Psoas muscle (tissue), 7 donors: ENCODE measurements at regions not wholly inside any gene's neighbourhood (a gene's known extent, or its start where the extent isn't known, plus 50 kb on each side); places are given as distances from the start of the nearest gene placed in this dataset.

Experiments used
- ATAC-seq, 4 donors: fragments of 200-7000 bp; cut with Tn5 transposase; one replicate each; pipeline ENCODE4 v1.9.1; 2020; ENCODE audit warnings: moderate library complexity in 3 of 4, mild to moderate bottlenecking in 2 of 4
- DNase-seq, 2 donors: peaks; one replicate each; pipeline ENCODE4 v3.0.0-alpha.2; 2020
- H3K27ac ChIP-seq: fragments of 200-600 bp; one replicate; pipeline ENCODE4 v1.8.0; 2022
- H3K27me3 ChIP-seq, 3 donors: fragments of 200-600 bp in 1 of 3; one replicate each; pipeline versions ENCODE4 v1.6.1 to v1.8.0; 2013 to 2022; ENCODE audit warnings: low read length in 2 of 3, mild to moderate bottlenecking in 2 of 3, moderate library complexity in 1 of 3; ENCODE audit not compliant: insufficient read depth in 3 of 3
- H3K36me3 ChIP-seq, 2 donors: fragments of 200-600 bp in 1 of 2; one replicate each; pipeline versions ENCODE4 v1.6.1 to v1.8.0; 2013 to 2022; ENCODE audit warnings: low read depth in 1 of 2, mild to moderate bottlenecking in 1 of 2, moderate library complexity in 1 of 2; ENCODE audit not compliant: insufficient read depth in 1 of 2
- H3K4me1 ChIP-seq: fragments of 200-600 bp; one replicate; pipeline ENCODE4 v1.8.0; 2022
- H3K4me3 ChIP-seq: fragments of 200-600 bp; one replicate; pipeline ENCODE4 v1.8.0; 2022; ENCODE audit warnings: mild to moderate bottlenecking
- H3K9me3 ChIP-seq: fragments of 200-600 bp; one replicate; pipeline ENCODE4 v1.8.0; 2022
- CTCF ChIP-seq: fragments of 200-600 bp; IDR thresholded peaks from one replicate; pipeline ENCODE4 v1.8.0; 2022; ENCODE audit warnings: antibody characterized with exemption
- WGBS, 3 donors: extraction: QIAGEN DNeasy Blood & Tissue Kit; methylation state at CpG; one replicate each; pipeline versions ENCODE4 v1.1.6 to v1.1.7; 2013; 5-methylcytosine and 5-hydroxymethylcytosine counted together
- intact Hi-C, 2 donors: fragments of 100-400 bp; cut with DNase I; formaldehyde crosslinking; loops; one replicate each; pipeline versions ENCODE4 v1.11.0 to v1.14.2; 2022
- donor health status: healthy with polysubstance abuse.
- donor health status: DM: no; HTN: no; CAD: no; lungs with moderate emphysema.
- donor health status: Bipolar disorder and iron deficiency.
- donor health status: healthy.
- donor health status: DM: yes; HTN: yes; CAD: no.
- donor health status: DM: no; HTN: no; CAD: no.
- donor health status: DM: yes; HTN: yes; CAD: no.

GRCh38 chr13:99737481-99738245, 233.9 kb downstream of the ZIC5 start:
- H3K4me1 ChIP-seq, result no peaks in the 10 kb centered on the region
- 90 to 95% (median 90%) methylated on average over 8 of the region's 8 CpGs for WGBS, 3 donors
- no peak overlapping the region for H3K4me3 ChIP-seq
- H3K9me3 ChIP-seq, result no peaks in the 10 kb centered on the region
- intact Hi-C loops, result no loop called here
- no peaks in the 10 kb centered on the region for H3K27me3 ChIP-seq
- H3K36me3 ChIP-seq, result no peaks in the 10 kb centered on the region
- H3K27ac ChIP-seq, result no peak overlapping the region
- no peak for DNase-seq
- no peak for ATAC-seq
- TF ChIP-seq CTCF, result no peak

GRCh38 chr13:99736541-99736940, 235.0 kb downstream of the ZIC5 start:
- H3K4me3 ChIP-seq, result no peak overlapping the region
- TF ChIP-seq CTCF, result no peak
- ATAC-seq, result no peak
- no peaks in the 10 kb centered on the region for H3K27me3 ChIP-seq
- H3K27ac ChIP-seq, result no peak overlapping the region
- no peaks in the 10 kb centered on the region for H3K36me3 ChIP-seq
- H3K4me1 ChIP-seq, result no peaks in the 10 kb centered on the region
- 75 to 82% (median 78%) methylated on average over 3 of the region's 3 CpGs for WGBS, 3 donors
- intact Hi-C loops, result no loop called here
- H3K9me3 ChIP-seq, result no peaks in the 10 kb centered on the region
- no peak for DNase-seq

- H3K27ac ChIP-seq, result no peak overlapping the region
- intact Hi-C loops, result no loop called here
- H3K36me3 ChIP-seq, result no peaks in the 10 kb centered on the region
- H3K9me3 ChIP-seq, result no peaks in the 10 kb centered on the region
- 56 to 66% (median 59%) methylated on average over 7 of the region's 7 CpGs for WGBS, 3 donors
- DNase-seq (no peak), ATAC-seq (no peak)
- no peaks in the 10 kb centered on the region for H3K27me3 ChIP-seq
- no peak for TF ChIP-seq CTCF
- no peaks in the 10 kb centered on the region for H3K4me1 ChIP-seq
- no peak overlapping the region for H3K4me3 ChIP-seq
Observed at GRCh38 chr13:99734013-99734693, 232.9 kb downstream of the TM9SF2 start.

GRCh38 chr13:99733346-99733745, 232.1 kb downstream of the TM9SF2 start:
- Histone ChIP-seq H3K4me1 (no peaks in the 10 kb centered on the region), H3K36me3 (no peaks in the 10 kb centered on the region), H3K27me3 (no peaks in the 10 kb centered on the region), H3K9me3 (no peaks in the 10 kb centered on the region), H3K27ac (no peak overlapping the region), H3K4me3 (no peak overlapping the region)
- intact Hi-C loops, result no loop called here
- WGBS, 3 donors, result 64 to 78% (median 73%) methylated on average over 7 of the region's 7 CpGs
- ATAC-seq (no peak), DNase-seq (no peak)
- TF ChIP-seq CTCF, result no peak
